SK-N-SH (cell line): ENCODE measurements at regions not wholly inside any gene's neighbourhood (a gene's known extent, or its start where the extent isn't known, plus 50 kb on each side); places are given as distances from the start of the nearest gene placed in this dataset.

ENCODE experiments used
- CTCF ChIA-PET: fragments of 300-600, 350-600 bp; formaldehyde crosslinking; extraction: SDS; loops from one replicate; lab custom pipeline; 2021; lab: Yijun Ruan, JAX
- POLR2A ChIA-PET: fragments of 350-600 bp; sonication (Branson Sonifier 250); formaldehyde crosslinking; extraction: SDS; loops from one replicate; lab custom pipeline; 2020; ENCODE audit warnings: antibody characterized with exemption, inconsistent platforms; lab: Yijun Ruan, JAX
- DNase-seq: peaks from one replicate; pipeline ENCODE4 v3.0.0; 2012
- H2AFZ ChIP-seq: fragments of 200-600 bp; sonication (generic); 2 replicates; pipeline ENCODE4 v1.8.1; 2016; ENCODE audit warnings: antibody characterized with exemption, mild to moderate bottlenecking, low read depth
- H3F3A ChIP-seq: fragments of 200-600 bp; sonication (generic); replicated peaks from 2 replicates; pipeline ENCODE3; 2016; ENCODE audit warnings: antibody characterized with exemption, mild to moderate bottlenecking; ENCODE audit not compliant: insufficient read depth
- H3K27ac ChIP-seq, 2 experiments: fragments of 200-500 bp in 1 of 2; fragments of 200-600 bp in 1 of 2; sonication (Bioruptor generic) in 1 of 2; sonication (generic), shearing (Covaris generic) in 1 of 2; 2 replicates each; pipeline versions ENCODE4 v1.5.1 to v1.6.1; 2014 to 2016; ENCODE audit warnings: low read depth in 2 of 2, inconsistent platforms in 1 of 2, low read length in 1 of 2, mild to moderate bottlenecking in 1 of 2, mixed read lengths in 1 of 2
- H3K27me3 ChIP-seq: fragments of 200-600 bp; sonication (generic), shearing (Covaris generic); 2 replicates; pipeline ENCODE4 v1.6.1; 2016; ENCODE audit warnings: mixed run types; ENCODE audit not compliant: insufficient read depth
- H3K36me3 ChIP-seq, 2 experiments: fragments of 200-500 bp in 1 of 2; fragments of 200-600 bp in 1 of 2; sonication (Bioruptor generic) in 1 of 2; sonication (generic) in 1 of 2; replicated peaks in 1 of 2; 2 replicates each; pipeline versions ENCODE3 to v1.5.1; 2014 to 2016; ENCODE audit warnings: low read length in 1 of 2, mild to moderate bottlenecking in 1 of 2; ENCODE audit not compliant: insufficient read depth in 2 of 2, control insufficient read depth in 1 of 2
- H3K4me1 ChIP-seq, 2 experiments: fragments of 200-500 bp in 1 of 2; fragments of 200-600 bp in 1 of 2; sonication (Bioruptor generic) in 1 of 2; sonication (generic), shearing (Covaris generic) in 1 of 2; 2 replicates each; pipeline versions ENCODE4 v1.5.1 to v1.6.1; 2014 to 2016; ENCODE audit warnings: low read depth in 1 of 2, low read length in 1 of 2, mixed run types in 1 of 2; ENCODE audit not compliant: insufficient read depth in 2 of 2, control insufficient read depth in 1 of 2
- H3K4me2 ChIP-seq: fragments of 200-600 bp; sonication (generic), shearing (Covaris generic); 2 replicates; pipeline ENCODE4 v1.6.1; 2017; ENCODE audit warnings: mixed run types
- H3K4me3 ChIP-seq, 2 experiments: fragments of 200-500 bp in 1 of 2; fragments of 200-600 bp in 1 of 2; sonication (Bioruptor generic) in 1 of 2; sonication (generic), shearing (Covaris generic) in 1 of 2; 2 replicates each; pipeline versions ENCODE4 v1.5.1 to v1.8.1; 2014 to 2016; ENCODE audit warnings: low read depth in 2 of 2, inconsistent platforms in 1 of 2, low read length in 1 of 2, mild to moderate bottlenecking in 1 of 2, mixed read lengths in 1 of 2, moderate library complexity in 1 of 2
- H3K79me2 ChIP-seq: fragments of 200-600 bp; sonication (generic); 2 replicates; pipeline ENCODE4 v1.8.1; 2017; ENCODE audit warnings: mild to moderate bottlenecking; ENCODE audit not compliant: insufficient read depth
- H3K9ac ChIP-seq: fragments of 200-600 bp; sonication (generic); 2 replicates; pipeline ENCODE4 v1.6.1; 2017; ENCODE audit warnings: mixed run types
- H3K9me2 ChIP-seq: fragments of 200-600 bp; sonication (generic); 2 replicates; pipeline ENCODE4 v1.6.1; 2017; ENCODE audit warnings: mixed run types
- H3K9me3 ChIP-seq: fragments of 200-600 bp; sonication (generic); 2 replicates; pipeline ENCODE4 v1.6.1; 2017; ENCODE audit warnings: mixed run types, mild to moderate bottlenecking, moderate library complexity
- H4K20me1 ChIP-seq: fragments of 200-600 bp; sonication (generic); 2 replicates; pipeline ENCODE4 v1.6.1; 2017; ENCODE audit warnings: mild to moderate bottlenecking, mixed run types; ENCODE audit not compliant: insufficient read depth
- ELF1 ChIP-seq: IDR thresholded peaks from 2 replicates; pipeline ENCODE4 v1.4.0; 2012
- EP300 ChIP-seq, 2 experiments: IDR thresholded peaks; 2 replicates each; pipeline versions ENCODE4 v1.4.0 to v1.6.1; 2012; ENCODE audit warnings: borderline replicate concordance in 1 of 2, low read depth in 1 of 2, low read length in 1 of 2
- FOSL2 ChIP-seq: IDR thresholded peaks from 2 replicates; pipeline ENCODE4 v1.4.0; 2012; ENCODE audit warnings: low read depth, mild to moderate bottlenecking, moderate library complexity, borderline replicate concordance
- FOXJ3 ChIP-seq: sonication (generic); formaldehyde crosslinking; IDR thresholded peaks from 2 replicates; pipeline ENCODE4 v1.5.1; 2020; ENCODE audit warnings: mild to moderate bottlenecking, missing genetic modification reagents
- FOXM1 ChIP-seq: IDR thresholded peaks from 2 replicates; pipeline ENCODE4 v1.4.0; 2012; ENCODE audit warnings: low read depth, mild to moderate bottlenecking
- JUND ChIP-seq: IDR thresholded peaks from 2 replicates; pipeline ENCODE4 v1.4.0; 2012
- MAX ChIP-seq: IDR thresholded peaks from 2 replicates; pipeline ENCODE4 v1.4.0; 2012; ENCODE audit warnings: low read depth
- MEF2A ChIP-seq: IDR thresholded peaks from 2 replicates; pipeline ENCODE4 v1.4.0; 2012; ENCODE audit warnings: low read depth, borderline replicate concordance
- NFIC ChIP-seq: IDR thresholded peaks from 2 replicates; pipeline ENCODE4 v1.4.0; 2012; ENCODE audit warnings: borderline replicate concordance
- PBX3 ChIP-seq: IDR thresholded peaks from 2 replicates; pipeline ENCODE4; 2012
- POLR2AphosphoS5 ChIP-seq: IDR thresholded peaks from 2 replicates; pipeline ENCODE4 v1.6.1; 2012; ENCODE audit warnings: low read depth, low read length
- RCOR1 ChIP-seq: fragments of 150-350 bp; IDR thresholded peaks from 2 replicates; pipeline ENCODE4 v1.6.1; 2017; ENCODE audit warnings: antibody characterized with exemption, low read length
- REST ChIP-seq: IDR thresholded peaks from 2 replicates; pipeline ENCODE4 v1.6.1; 2012; ENCODE audit warnings: mild to moderate bottlenecking, low read depth, low read length, moderate library complexity
- RXRA ChIP-seq: IDR thresholded peaks from 2 replicates; pipeline ENCODE4 v1.4.0; 2012; ENCODE audit warnings: low read depth, mild to moderate bottlenecking, borderline replicate concordance
- TCF12 ChIP-seq: IDR thresholded peaks from 2 replicates; pipeline ENCODE4 v1.4.0; 2012
- TEAD4 ChIP-seq: IDR thresholded peaks from 2 replicates; pipeline ENCODE4 v1.4.0; 2012; ENCODE audit warnings: mild to moderate bottlenecking, borderline replicate concordance; ENCODE audit not compliant: insufficient read depth
- ZBTB33 ChIP-seq: IDR thresholded peaks from 2 replicates; pipeline ENCODE4 v1.4.0; 2012; ENCODE audit warnings: low read depth, borderline replicate concordance
- WGBS: methylation state at CpG from one replicate; pipeline ENCODE4 v1.1.6; 2017; ENCODE audit warnings: low lambda C conversion rate; 5-methylcytosine and 5-hydroxymethylcytosine counted together

GRCh38 chr2:18829251-18829902, 240.0 kb upstream of the NT5C1B start:
- Histone ChIP-seq H4K20me1 (no peaks in the 10 kb centered on the region), H3K4me1 (peaks cover 4 to 39% of the 10 kb centered on the region in 2 experiments), H3K27me3 (no peaks in the 10 kb centered on the region), H3K79me2 (no peaks in the 10 kb centered on the region), H3K9me3 (no peaks in the 10 kb centered on the region), H3F3A (peaks cover 20% of the 10 kb centered on the region), H3K9me2 (no peaks in the 10 kb centered on the region), H3K27ac (peak overlapping the region; percentile 62 to 73; a peak in 3 of 4 replicates), H3K36me3 (no peaks in the 10 kb centered on the region), H3K4me3 (no peak overlapping the region), H2AFZ (no peak overlapping the region), H3K4me2 (peak overlapping the region; percentile 20; the same call in 1 of the 2 replicates), H3K9ac (no peak overlapping the region; the same call in 1 of the 2 replicates)
- CTCF ChIA-PET: interaction anchor here (1.5 kb wide), 1 partner anchor 20 kb away, joined by 3 read pairs; no protein-coding TSS in a partner anchor
- WGBS: 28% methylated on average over 4 of the region's 4 CpGs
- DNase-seq: no peak
- POLR2A ChIA-PET: no interaction called here
- TF ChIP-seq FOXJ3 (CRISPR knock-in tag) (no peak), JUND (peak; percentile 80), MEF2A (peak; percentile 76; the same call in 1 of the 2 replicates), RXRA (peak; percentile 87), FOSL2 (peak; percentile 87), PBX3 (peak; percentile 92), EP300 (IDR thresholded peaks at IDR 0.05; ENCODE audit: borderline replicate concordance in 1 of 2, low read depth in 1 of 2, low read length in 1 of 2) (peak; percentile 25 to 90; a peak in 2 of 4 replicates), MAX (peak; percentile 27; the same call in 1 of the 2 replicates), REST (no peak), FOXM1 (peak; percentile 49), RCOR1 (no peak), ELF1 (peak; percentile 73), ZBTB33 (no peak), POLR2AphosphoS5 (peak; percentile 42; the same call in 1 of the 2 replicates), TCF12 (peak; percentile 91), TEAD4 (peak; percentile 86), NFIC (peak; percentile 59)
